ENCODE measurements at regions not wholly inside any gene's neighbourhood (a gene's known extent, or its start where the extent isn't known, plus 50 kb on each side); places are given as distances from the start of the nearest gene placed in this dataset.

DNA sequence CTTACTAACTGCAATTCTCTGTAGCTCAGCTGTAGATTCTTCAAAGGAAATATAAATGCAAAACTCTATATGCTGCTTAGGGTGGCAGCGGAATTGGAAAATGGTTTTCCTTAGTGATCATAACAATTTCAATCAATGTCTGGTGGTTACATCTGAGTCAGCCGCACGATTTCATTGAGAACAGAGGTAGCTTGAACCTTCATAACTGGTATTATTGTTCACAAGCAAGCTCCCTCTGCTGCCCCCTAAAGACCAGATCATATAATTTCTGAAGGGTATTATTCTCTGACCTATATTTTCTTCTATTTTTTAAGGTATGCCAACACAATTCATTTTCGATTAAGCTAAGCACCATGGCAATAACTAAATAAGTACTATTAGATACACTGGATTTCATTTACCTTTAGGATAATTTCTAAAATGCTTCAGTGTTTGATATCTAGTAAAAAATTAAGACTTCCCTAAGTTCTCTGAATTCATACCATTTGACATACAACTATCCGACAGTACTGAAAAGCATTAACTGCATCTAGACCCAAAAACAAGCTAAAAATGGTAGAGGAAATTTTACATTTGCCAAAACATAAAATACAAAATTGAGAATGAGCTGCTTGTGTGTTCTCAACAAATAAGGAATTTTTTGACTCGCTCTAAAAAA is 181.1 kb upstream of the SPEF2 start:
- no peak for DNase-seq (ENCODE audit: extremely low read depth in 1 of 2, low read depth in 1 of 2)

DNA sequence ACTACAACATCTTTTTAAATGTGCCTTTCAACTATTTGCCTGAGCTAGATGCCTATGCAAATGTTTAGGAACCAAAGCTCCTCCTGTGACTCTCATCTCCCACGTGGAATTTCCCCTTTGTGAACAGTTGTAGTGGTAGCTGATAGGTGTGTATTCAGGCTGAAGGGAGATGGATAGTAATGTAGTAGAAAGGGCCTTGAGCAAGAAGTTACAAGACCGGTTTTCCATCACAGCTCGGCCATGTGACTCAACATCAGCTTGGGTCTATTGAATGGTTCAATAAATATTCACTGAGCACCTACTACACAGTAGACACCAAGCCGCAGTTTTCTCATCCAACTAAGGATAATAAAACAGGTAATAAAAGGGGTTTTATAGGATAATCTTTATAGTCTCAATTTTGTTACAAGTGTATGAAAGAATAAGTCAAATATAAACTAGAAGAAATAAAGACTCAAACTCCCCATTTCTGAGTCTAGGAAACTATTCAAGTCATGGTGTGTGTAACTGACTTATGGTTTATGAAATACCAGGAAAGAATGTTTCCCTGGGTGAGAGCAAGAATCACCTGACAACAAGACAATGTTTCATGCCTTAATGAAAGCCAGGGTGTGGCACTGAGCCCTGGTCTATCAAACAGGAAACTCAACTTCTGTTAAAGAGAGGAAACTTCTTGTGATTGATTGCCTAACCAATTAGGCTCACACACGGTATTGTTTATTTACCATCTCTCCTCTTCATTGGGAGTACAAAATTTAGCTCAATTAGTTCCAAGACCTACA is 187.1 kb upstream of the SPEF2 start:
- DNase-seq (ENCODE audit: extremely low read depth in 1 of 2, low read depth in 1 of 2): no peak

DNA sequence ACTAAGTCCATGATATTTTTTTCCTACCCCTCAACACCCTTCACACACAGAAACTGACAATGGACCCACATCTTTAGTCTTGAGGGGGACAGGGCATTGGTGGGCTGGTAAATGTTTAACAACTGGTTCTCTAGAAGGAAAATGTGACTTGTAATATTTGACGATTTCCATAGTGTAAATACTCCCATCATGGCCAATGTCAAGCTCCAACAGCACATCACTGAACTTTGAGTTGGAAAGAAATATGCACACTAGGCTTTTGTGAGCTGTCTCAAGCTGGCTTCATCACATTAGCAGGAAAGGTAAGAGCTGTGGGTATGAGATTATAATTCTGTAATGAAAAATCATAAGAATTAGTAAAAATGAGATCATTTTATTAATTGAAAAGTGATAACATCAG is 189.9 kb upstream of the PRLR start:
- no peak for DNase-seq (ENCODE audit: extremely low read depth in 1 of 2, low read depth in 1 of 2)

DNA sequence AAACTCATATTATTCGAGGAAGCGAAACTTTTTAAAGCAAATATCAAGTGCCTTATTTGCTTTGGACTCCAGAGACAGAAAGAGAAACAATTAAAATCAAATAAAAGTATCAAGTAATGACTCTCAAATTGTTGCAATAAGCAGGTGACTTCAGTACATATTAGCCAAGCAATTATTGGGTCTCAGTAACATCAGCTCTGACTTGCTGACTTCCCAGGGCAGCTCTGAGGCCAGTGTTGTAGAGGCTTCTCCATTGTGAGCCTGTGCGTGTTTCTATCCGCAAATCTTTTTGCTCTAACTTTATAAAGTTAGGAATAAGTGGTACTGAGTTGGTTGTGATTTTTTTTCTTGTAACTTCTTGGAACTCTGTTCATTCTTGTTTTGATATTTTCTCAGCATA is 186.8 kb upstream of the PRLR start:
- DNase-seq (ENCODE audit: extremely low read depth in 1 of 2, low read depth in 1 of 2): no peak

DNA sequence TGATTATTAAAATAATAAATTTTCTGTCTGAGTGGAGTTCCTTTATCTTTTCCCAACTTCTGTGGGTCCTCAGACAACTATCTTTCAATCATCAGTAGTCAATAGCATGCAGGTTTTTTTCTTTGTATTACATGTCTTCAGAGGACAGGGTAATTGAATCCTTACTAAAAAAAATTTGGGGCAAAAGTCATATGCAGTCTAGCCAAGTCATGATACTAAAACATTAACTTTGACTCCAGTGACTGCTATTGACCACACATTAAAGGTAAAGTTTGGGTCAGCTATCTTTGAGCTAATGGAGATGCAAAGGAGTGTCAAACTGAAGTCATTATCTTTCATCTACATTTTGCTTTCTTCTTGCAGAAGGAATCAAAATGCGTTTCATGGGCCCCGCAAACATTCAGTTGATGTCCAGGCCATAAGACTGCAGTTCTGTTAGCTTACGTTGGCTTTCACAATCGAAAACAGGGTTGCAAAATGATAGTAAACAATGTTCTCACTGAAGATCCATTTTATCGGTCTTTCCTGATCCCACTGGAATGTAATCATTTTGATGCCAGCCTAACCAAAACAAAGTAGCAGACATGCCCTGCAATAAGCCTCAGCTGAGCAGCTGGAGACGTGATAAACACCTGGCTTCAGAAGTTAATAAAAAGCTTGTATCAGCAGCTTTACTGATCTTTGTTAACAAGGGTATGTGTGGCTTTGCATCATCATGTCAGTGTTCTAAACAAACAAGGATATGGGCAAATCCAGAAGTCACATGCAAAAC is 186.1 kb upstream of the PRLR start:
- no peak for DNase-seq (ENCODE audit: extremely low read depth in 1 of 2, low read depth in 1 of 2)

DNA sequence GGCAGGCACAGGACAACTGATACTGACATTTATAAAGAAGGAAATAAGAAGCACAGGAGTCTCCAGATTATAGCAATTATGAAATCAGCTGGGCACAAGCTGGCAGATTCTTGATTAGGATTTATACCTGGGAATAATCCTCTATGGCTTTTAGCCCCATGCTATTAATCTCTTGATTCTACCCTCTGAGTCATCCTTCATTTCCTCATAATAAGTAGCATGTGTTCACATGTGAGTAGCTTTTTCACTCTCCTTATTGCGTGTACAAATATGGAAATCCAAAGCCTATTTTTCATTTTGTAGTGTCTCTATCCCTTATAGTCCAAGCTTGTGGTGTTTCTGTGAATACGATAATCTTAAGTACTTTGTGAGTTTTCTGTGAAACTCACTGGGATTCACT is 185.0 kb upstream of the PRLR start:
- no peak for DNase-seq (ENCODE audit: extremely low read depth in 1 of 2, low read depth in 1 of 2)

DNA sequence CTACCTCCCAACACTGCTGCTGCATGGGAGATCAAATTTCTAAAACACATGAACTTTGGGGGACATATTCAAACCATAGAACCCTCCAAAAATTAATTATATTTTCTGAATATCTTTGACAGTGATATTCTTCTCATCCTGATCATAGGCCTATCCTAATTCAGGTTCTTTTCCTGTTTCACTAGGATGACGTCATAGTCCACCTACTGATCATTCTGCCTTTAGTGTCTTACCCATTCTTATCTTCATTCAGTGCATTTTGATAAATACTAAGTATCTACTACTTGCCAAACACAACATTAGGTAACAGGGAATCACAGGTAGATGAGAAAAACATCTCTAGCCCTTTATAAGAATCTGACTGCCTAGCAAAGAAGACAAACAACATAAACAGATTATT is 179.1 kb upstream of the PRLR start:
- DNase-seq (ENCODE audit: extremely low read depth in 1 of 2, low read depth in 1 of 2): no peak

DNA sequence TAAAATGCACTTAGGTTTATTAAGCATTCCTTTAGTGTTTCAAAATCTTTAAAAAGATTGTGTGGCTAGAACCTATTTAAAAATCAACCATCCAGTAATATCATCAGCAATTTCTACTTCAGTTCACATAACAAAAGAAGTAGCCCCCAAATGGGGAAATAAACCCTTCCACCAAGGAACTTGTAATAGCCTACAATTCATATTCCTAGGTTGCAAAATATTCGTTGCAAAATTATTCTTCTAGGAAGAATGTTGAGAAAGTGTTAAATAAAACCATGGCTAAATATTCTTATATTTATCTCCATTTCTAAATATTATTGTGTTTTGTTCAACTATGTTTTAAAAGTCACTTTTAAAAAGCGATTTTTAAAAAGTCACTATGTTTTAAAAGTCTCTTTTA is 177.9 kb upstream of the PRLR start:
- no peak for DNase-seq (ENCODE audit: extremely low read depth in 1 of 2, low read depth in 1 of 2)

DNA sequence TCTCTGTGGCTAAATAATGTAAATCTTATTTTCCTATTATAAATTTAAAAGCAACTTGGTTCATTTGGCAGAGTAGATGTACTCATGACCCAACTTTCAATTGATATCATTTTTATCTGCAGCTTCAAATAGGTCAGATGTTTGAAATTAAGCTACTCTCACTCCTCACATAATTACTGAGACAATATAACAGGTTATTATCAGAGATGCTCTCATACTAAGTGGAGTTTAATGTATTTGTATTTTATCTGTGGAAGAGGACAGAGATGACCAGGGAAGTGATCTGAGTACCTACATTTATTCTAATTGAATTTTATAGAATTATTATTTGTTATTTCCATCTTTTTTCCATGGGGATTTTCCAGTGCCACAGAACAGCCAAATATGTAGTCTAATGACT is 177.4 kb upstream of the PRLR start:
- DNase-seq (ENCODE audit: extremely low read depth in 1 of 2, low read depth in 1 of 2): no peak

DNA sequence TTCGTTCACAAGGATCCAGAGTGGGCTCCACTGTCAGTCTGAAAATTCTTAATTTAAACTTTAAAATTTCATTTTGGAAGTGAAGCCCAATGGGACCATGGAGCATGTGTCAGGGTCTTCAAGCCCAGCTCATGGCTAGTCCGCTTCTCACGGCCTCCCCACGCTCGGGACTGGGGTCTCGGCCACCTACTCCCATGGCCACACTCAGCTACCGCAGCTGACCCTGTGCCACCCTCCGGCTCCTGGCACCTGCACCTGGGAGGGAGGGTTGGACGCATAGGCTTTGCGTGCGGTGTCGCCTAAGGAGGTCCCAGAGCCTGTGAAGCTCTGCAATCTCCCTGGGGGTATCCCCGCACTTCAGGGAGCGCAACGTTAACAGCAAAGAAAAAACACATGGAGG is 175.7 kb upstream of the PRLR start:
- DNase-seq (ENCODE audit: extremely low read depth in 1 of 2, low read depth in 1 of 2): no peak

DNA sequence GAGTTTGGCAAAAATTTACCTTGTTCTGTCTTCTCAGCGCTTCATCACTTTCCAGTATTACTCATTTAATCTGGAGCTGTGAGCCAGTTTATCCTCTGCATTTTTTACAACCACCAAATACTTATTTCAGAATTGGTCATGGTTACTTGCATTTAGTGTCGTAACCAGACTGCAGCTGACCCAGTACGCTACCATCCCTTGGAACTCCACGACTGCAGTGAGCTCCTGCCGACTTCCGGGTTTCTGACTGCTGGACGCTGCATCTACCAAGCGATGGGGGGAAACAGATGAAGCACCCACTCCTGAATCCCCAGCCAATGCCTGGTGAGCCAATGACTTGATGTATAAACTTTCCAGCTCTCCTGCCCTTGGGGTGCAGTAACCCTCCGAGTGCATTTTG is 174.4 kb upstream of the PRLR start:
- DNase-seq (ENCODE audit: extremely low read depth in 1 of 2, low read depth in 1 of 2): no peak

DNA sequence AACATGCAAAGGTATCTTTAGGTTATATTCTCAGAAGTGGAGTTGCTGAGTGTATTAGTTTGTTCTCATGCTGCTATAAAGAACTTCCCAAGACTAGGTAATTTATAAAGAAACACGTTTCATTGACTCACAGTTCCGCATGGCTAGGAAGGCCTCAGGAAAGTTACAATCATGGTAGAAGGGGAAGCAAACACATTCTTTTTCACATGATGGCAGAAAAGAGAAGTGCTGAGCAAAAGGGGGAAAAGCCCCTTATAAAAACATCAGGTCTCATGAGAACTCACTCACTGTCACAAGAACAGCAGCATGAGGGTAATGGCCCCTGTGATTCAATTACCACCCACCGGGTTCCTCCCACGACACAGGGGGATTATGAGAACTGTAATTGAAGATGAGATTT is 163.6 kb upstream of the PRLR start:
- DNase-seq (ENCODE audit: extremely low read depth in 1 of 2, low read depth in 1 of 2): no peak

DNA sequence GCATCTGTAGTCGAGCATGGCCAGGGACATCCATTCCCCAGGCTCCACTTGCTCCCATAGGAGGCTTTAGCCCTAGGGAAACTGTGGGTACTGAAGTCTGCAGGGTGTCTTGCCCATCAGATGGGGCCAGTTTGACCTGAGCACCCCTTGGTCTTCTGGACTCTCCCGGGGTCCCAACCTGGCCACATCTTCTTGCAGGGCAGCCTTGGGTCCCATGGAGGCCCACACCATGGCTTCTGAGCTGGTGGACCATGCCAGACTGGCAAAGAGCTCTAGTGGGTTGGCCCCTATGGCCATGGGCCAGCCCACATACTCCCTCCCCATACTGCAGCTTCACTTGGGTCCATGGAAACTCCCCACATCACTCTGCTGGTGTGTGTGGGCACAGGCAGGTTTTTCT is 154.4 kb upstream of the PRLR start:
- no peak for DNase-seq (ENCODE audit: extremely low read depth in 1 of 2, low read depth in 1 of 2)

DNA sequence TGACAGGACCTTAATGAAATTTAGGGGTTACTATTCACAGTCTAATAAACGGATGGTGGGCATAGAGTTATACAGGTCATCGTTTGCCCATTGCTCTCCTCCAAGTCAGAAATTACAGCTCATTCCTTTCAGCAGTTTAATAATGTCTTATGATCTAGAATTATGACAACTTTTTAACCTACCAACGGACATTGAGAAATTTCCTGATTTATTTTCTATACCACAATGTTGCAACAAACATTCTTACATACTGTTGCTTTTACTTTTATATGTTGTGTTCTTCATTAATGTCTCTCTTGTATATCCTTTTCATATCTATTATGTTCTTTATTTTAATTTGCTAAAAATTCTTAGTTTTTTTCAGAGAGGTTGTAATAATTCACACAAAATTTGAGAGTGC is 152.8 kb upstream of the PRLR start:
- no peak for DNase-seq (ENCODE audit: extremely low read depth in 1 of 2, low read depth in 1 of 2)

DNA sequence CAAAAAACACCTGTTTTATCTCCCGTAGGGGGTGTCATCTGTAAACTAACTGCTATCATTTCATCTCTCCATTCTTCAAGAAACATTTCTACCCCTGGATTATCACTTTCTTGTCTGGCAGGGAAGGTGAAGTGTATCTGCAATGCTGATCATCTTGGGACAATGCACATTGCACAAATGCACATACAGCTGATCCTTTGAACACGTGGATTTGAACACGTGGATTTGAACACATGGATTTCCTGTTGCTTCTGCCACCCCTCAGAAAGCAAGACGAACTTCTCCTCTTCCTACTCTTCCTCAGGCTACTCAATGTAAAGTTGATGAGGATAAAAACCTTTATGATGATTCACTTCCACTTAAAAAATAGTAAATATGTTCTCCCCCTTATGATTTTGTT is 147.4 kb upstream of the PRLR start:
- no peak for DNase-seq (ENCODE audit: extremely low read depth in 1 of 2, low read depth in 1 of 2)

DNA sequence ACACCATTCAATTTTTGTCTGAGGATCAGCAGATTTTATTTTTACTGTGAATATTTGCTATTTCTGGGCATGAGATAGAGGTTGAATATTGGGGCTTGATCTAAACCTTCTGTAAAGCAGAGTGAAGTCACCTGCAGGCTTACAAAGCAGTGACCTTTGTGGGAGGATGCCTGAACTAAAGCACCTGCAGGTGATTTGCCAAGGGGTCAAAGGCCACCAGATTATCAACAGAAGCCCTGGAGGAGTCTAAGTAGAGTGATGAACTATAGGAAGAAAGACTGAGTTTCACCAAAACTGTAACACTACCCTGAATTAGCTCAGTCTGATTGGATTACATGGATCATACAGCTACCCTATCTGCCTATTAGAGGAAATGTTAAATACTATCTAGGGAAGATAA is 144.3 kb upstream of the PRLR start:
- no peak for DNase-seq (ENCODE audit: extremely low read depth in 1 of 2, low read depth in 1 of 2)

DNA sequence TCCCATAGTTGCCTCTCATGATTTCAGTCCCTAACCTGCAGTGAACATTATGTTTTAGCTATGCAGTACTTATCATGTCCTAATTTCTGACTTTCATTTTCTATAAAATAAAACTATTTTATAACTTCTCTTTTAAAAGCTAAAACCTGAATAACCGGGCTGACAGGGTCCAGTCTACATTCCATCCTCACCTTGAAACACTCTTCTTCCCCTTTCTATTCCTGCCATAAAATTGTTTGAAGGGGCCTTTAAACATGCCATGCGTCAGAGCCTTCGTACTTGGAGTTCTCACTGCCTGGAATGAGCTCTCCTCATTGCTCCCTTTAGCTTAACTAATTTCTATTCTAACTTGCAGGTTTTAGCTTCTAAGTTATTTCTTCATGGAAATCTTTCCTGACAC is 143.0 kb upstream of the PRLR start:
- no peak for DNase-seq (ENCODE audit: extremely low read depth in 1 of 2, low read depth in 1 of 2)

DNA sequence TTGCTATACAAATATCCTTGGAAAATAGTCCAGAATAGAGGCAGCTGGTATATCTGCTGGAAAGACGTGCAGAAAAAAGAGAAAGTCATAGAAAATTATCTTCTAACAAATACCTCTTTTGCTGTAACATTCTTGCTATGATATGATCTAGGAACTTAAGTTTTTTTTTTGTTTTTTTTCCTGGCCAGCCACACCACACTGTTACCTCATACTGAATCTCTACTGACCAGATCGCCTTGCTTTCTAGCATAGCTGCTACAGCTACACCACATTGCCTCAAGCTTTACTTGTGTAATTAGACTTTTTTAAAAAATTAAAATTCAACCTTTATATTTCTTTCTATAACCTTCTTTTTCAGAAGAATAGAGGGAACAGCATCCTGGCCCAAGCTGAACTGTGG is 142.2 kb upstream of the PRLR start:
- no peak for DNase-seq (ENCODE audit: extremely low read depth in 1 of 2, low read depth in 1 of 2)

DNA sequence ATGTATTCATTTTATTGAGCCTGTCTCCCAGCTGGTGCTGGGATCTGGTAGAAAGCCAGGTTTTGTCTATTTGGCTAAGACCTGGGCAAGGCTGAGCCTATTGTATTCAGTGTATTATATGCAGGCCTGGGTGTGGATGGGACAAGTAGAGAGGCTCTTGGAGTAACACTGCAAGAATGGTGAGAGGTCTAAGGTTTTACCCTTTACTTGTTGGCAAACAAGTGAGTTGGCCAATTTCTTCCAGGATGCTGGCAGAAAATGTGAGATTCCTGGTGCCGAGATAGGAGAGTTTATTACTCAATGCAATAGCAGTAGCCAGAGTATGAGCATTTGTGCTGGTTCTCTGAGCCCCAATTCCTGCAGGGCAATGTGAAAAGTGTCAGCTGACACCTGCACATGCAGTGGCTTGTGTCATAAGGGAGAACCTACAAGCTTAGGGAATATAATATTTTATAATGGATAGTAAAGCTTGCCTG is 141.7 kb upstream of the PRLR start:
- no peak for DNase-seq (ENCODE audit: extremely low read depth in 1 of 2, low read depth in 1 of 2)

DNA sequence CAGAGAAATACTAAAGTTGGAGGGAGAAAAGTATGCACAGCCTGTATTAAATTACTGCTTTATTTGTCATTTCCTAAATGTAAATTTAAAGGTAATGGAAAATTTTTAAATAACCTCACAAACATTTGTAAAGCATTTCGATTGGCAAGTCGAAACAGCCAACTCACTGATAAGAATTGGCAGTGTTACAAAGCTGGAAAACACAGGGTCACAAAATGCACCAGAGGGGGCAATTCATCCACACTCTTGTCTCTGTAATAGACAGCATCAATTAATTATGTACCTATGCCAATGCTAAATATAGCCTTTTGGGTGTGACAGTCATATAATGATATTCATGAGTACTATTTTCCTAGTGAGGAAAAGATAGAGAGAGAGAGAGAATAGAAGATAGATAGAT is 140.6 kb upstream of the PRLR start:
- DNase-seq (ENCODE audit: extremely low read depth in 1 of 2, low read depth in 1 of 2): no peak

DNA sequence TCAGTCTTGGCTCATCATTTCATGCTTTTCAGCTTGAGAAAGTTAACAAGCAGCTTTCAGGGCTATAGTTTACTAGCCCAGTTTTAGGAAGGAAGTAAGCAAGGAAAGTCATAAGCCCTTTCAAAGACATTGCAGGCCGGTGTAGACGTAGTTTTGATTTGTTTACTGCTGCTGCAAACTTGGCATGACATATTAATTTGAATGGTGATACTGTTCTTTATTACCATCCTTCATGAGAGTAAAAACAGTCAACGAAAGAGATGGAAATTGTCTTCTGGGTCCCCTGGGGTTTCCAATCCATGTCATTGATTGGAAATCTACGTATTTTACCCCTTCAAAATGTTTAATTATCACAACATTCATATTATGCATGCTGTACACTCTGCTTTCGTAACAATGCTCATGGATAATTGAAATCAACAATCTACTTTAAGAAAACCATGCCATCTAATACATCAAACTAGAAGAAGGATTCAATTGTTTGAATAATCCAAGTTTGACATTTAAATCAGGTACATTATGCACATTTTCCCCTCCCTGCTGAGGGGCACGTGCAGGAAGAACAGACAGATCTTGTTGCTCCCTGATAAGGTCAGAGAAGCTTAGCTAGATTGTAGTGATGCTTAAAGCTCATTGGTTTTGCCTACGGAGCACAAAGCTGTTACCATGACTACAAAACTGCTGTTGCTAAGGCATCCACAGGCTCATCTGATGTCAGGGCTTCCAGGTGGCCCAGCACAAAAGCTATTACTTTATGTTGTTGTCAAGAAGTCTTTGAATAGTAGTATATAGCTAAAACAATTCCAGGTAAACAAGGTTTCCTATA is 139.9 kb upstream of the PRLR start:
- DNase-seq (ENCODE audit: extremely low read depth in 1 of 2, low read depth in 1 of 2): no peak

Measured in stimulated activated CD8-positive, alpha-beta memory T cell treated with anti-CD3 and anti-CD28 coated beads, Interleukin-7, amount 100 ng/mL, for 48 hours (primary cell).